SK-N-SH treated with all-trans-retinoic acid at 6 μM for 48 hours (cell line): ENCODE measurements at regions not wholly inside any gene's neighbourhood (a gene's known extent, or its start where the extent isn't known, plus 50 kb on each side); places are given as distances from the start of the nearest gene placed in this dataset.
A peak's percentile ranks its signal among the peaks of the same experiment; 100 is the strongest.

ENCODE experiments used
- ATAC-seq: fragments of 200-7000 bp; cut with Tn5 transposase; 3 replicates; pipeline ENCODE4 v1.9.1; 2020; ENCODE audit warnings: mild to moderate bottlenecking, moderate library complexity
- ARNTL ChIP-seq: fragments of 450-650 bp; formaldehyde crosslinking; IDR thresholded peaks from 2 replicates; pipeline ENCODE4 v1.5.0; 2020; ENCODE audit warnings: low read depth, mild to moderate bottlenecking, moderate library complexity, borderline replicate concordance
- BACH2 ChIP-seq: fragments of 250-450 bp; sonication (Bioruptor Pico); IDR thresholded peaks from 2 replicates; pipeline ENCODE4 v1.9.0; 2021; ENCODE audit warnings: mild to moderate bottlenecking, borderline replicate concordance
- CSDC2 ChIP-seq: fragments of 250-450 bp; sonication (Bioruptor Pico); IDR thresholded peaks from 2 replicates; pipeline ENCODE4 v1.5.0; 2020; ENCODE audit warnings: mild to moderate bottlenecking, moderate library complexity
- CSRNP3 ChIP-seq: fragments of 250-450 bp; sonication (Bioruptor Pico); IDR thresholded peaks from 2 replicates; pipeline ENCODE4 v1.5.1; 2021; ENCODE audit warnings: mild to moderate bottlenecking, moderate library complexity
- ESRRG ChIP-seq: fragments of 250-450 bp; sonication (Bioruptor Pico); IDR thresholded peaks from 2 replicates; pipeline ENCODE4 v1.6.1; 2021; ENCODE audit warnings: mild to moderate bottlenecking
- GLIS3 ChIP-seq: fragments of 250-450 bp; sonication (Bioruptor Pico); IDR thresholded peaks from 2 replicates; pipeline ENCODE4 v1.5.0; 2020; ENCODE audit warnings: mild to moderate bottlenecking, moderate library complexity
- ISL1 ChIP-seq: fragments of 250-450 bp; sonication (Bioruptor Pico); IDR thresholded peaks from 2 replicates; pipeline ENCODE4 v2.1.2; 2022; ENCODE audit warnings: mild to moderate bottlenecking, moderate library complexity
- PATZ1 ChIP-seq: fragments of 250-450 bp; sonication (Bioruptor Pico); IDR thresholded peaks from 2 replicates; pipeline ENCODE4 v1.8.0; 2020; ENCODE audit warnings: mild to moderate bottlenecking, moderate library complexity, borderline replicate concordance
- POU6F1 ChIP-seq: fragments of 250-450 bp; sonication (Bioruptor Pico); IDR thresholded peaks from 2 replicates; pipeline ENCODE4 v1.8.0; 2021; ENCODE audit warnings: low read depth, mild to moderate bottlenecking, moderate library complexity, borderline replicate concordance
- RARB ChIP-seq: fragments of 250-450 bp; sonication (Bioruptor Pico); IDR thresholded peaks from 2 replicates; pipeline ENCODE4 v1.8.0; 2021; ENCODE audit warnings: mild to moderate bottlenecking, moderate library complexity
- SNAI2 ChIP-seq: fragments of 250-450 bp; sonication (Bioruptor Pico); IDR thresholded peaks from 2 replicates; pipeline ENCODE4 v1.5.0; 2020; ENCODE audit warnings: mild to moderate bottlenecking, moderate library complexity
- TCF4 ChIP-seq: fragments of 250-450 bp; sonication (Bioruptor Pico); IDR thresholded peaks from 2 replicates; pipeline ENCODE4 v1.8.0; 2021; ENCODE audit warnings: mild to moderate bottlenecking, moderate library complexity, borderline replicate concordance
- TOX ChIP-seq: fragments of 250-450 bp; sonication (Bioruptor Pico); IDR thresholded peaks from 2 replicates; pipeline ENCODE4 v1.8.0; 2021; ENCODE audit warnings: mild to moderate bottlenecking, moderate library complexity, borderline replicate concordance
- TSHZ2 ChIP-seq: fragments of 250-450 bp; sonication (Bioruptor Pico); IDR thresholded peaks from 2 replicates; pipeline ENCODE4 v1.5.0; 2020; ENCODE audit warnings: mild to moderate bottlenecking, moderate library complexity
- ZC3H10 ChIP-seq: fragments of 250-450 bp; sonication (Bioruptor Pico); IDR thresholded peaks from 2 replicates; pipeline ENCODE4 v1.5.1; 2021; ENCODE audit warnings: mild to moderate bottlenecking, moderate library complexity
- ZFP3 ChIP-seq: fragments of 250-450 bp; sonication (Bioruptor Pico); IDR thresholded peaks from 2 replicates; pipeline ENCODE4 v1.5.0; 2020; ENCODE audit warnings: mild to moderate bottlenecking, moderate library complexity
- ZFP30 ChIP-seq: fragments of 450-650 bp; formaldehyde crosslinking; IDR thresholded peaks from 2 replicates; pipeline ENCODE4 v1.5.0; 2022; ENCODE audit warnings: mild to moderate bottlenecking, moderate library complexity
- ZNF565 ChIP-seq: fragments of 450-650 bp; formaldehyde crosslinking; conservative IDR thresholded peaks from 2 replicates; pipeline ENCODE4 v1.5.0; 2020; ENCODE audit warnings: low read depth, mild to moderate bottlenecking, moderate library complexity
- ZNF70 ChIP-seq: fragments of 450-650 bp; formaldehyde crosslinking; IDR thresholded peaks from 2 replicates; pipeline ENCODE4 v1.5.0; 2020; ENCODE audit warnings: mild to moderate bottlenecking, moderate library complexity
- ZNF8 ChIP-seq: fragments of 450-650 bp; formaldehyde crosslinking; IDR thresholded peaks from 2 replicates; pipeline ENCODE4 v1.5.0; 2020; ENCODE audit warnings: mild to moderate bottlenecking, moderate library complexity

- TF ChIP-seq CSRNP3 (CRISPR knock-in tag) (no peak), ZNF565 (CRISPR knock-in tag) (no peak), ESRRG (no peak)
Measured at GRCh38 chr21:27511233-27511632, 544.3 kb upstream of the ADAMTS5 start.

GRCh38 chr21:27507695-27508094, 540.8 kb upstream of the ADAMTS5 start:
- no peak for ATAC-seq

More at GRCh38 chr21:27511233-27511632, 544.3 kb upstream of the ADAMTS5 start:
- ATAC-seq = no peak

GRCh38 chr21:27505516-27505915, 538.6 kb upstream of the ADAMTS5 start:
- ATAC-seq = peak; percentile 89
- no peak for TF ChIP-seq ZFP3 (CRISPR knock-in tag)
- peak; percentile 83 for TF ChIP-seq ISL1
- TF ChIP-seq TOX (CRISPR knock-in tag) = peak; percentile 34; the same call in 1 of the 2 replicates

More at GRCh38 chr21:27507695-27508094, 540.8 kb upstream of the ADAMTS5 start:
- no peak for TF ChIP-seq GLIS3 (CRISPR knock-in tag)
- no peak for TF ChIP-seq ARNTL (CRISPR knock-in tag)
- TF ChIP-seq TCF4 (CRISPR knock-in tag) = no peak
- no peak for TF ChIP-seq POU6F1 (CRISPR knock-in tag)
- no peak for TF ChIP-seq PATZ1 (CRISPR knock-in tag)
- TF ChIP-seq ZNF70 (CRISPR knock-in tag) = no peak
- no peak for TF ChIP-seq RARB (CRISPR knock-in tag)
- no peak for TF ChIP-seq ZFP3 (CRISPR knock-in tag)
- TF ChIP-seq ZC3H10 (CRISPR knock-in tag) = no peak
- no peak for TF ChIP-seq SNAI2
- TF ChIP-seq BACH2 (CRISPR knock-in tag) = no peak
- no peak for TF ChIP-seq ISL1
- no peak for TF ChIP-seq CSRNP3 (CRISPR knock-in tag)
- no peak for TF ChIP-seq ZFP30 (CRISPR knock-in tag)
- no peak for TF ChIP-seq ZNF565 (CRISPR knock-in tag)

- TF ChIP-seq TSHZ2 (no peak), PATZ1 (CRISPR knock-in tag) (no peak), TOX (CRISPR knock-in tag) (no peak), ZNF8 (CRISPR knock-in tag) (no peak), BACH2 (CRISPR knock-in tag) (no peak), ZNF70 (CRISPR knock-in tag) (no peak), TCF4 (CRISPR knock-in tag) (no peak), CSDC2 (no peak)
- ATAC-seq = no peak
Measured at GRCh38 chr21:27502801-27503200, 535.9 kb upstream of the ADAMTS5 start.
